HL-60 (cell line): ENCODE measurements at regions not wholly inside any gene's neighbourhood (a gene's known extent, or its start where the extent isn't known, plus 50 kb on each side); places are given as distances from the start of the nearest gene placed in this dataset.

ENCODE experiments used
- DNase-seq, 2 experiments: peaks; one replicate each; pipeline ENCODE4 v3.0.0-alpha.2; 2010 to 2020; ENCODE audit warnings: low read depth in 1 of 2, low spot score in 1 of 2
- H3K27ac ChIP-seq: fragments of 250-450 bp; sonication (Bioruptor Pico); replicated peaks from 2 replicates; pipeline ENCODE4 v1.5.1; 2020; ENCODE audit warnings: mild to moderate bottlenecking, moderate library complexity
- H3K27me3 ChIP-seq: fragments of 250-450 bp; sonication (Bioruptor Pico); 2 replicates; pipeline ENCODE4 v1.5.1; 2021; ENCODE audit warnings: mild to moderate bottlenecking, moderate library complexity; ENCODE audit not compliant: insufficient read depth, poor library complexity, severe bottlenecking
- H3K4me3 ChIP-seq: replicated peaks from 2 replicates; pipeline ENCODE4 v1.5.1; 2011; ENCODE audit warnings: mild to moderate bottlenecking, control low read depth, low read length; ENCODE audit not compliant: insufficient read depth
- GABPA ChIP-seq: IDR thresholded peaks from 2 replicates; pipeline ENCODE4 v1.6.1; 2012; ENCODE audit warnings: low read depth
- POLR2AphosphoS5 ChIP-seq: IDR thresholded peaks from 2 replicates; pipeline ENCODE4 v1.6.1; 2012; ENCODE audit warnings: low read depth
- REST ChIP-seq: IDR thresholded peaks from 2 replicates; pipeline ENCODE4 v1.6.1; 2012; ENCODE audit warnings: low read depth; ENCODE audit not compliant: insufficient replicate concordance
- SPI1 ChIP-seq: IDR thresholded peaks from 2 replicates; pipeline ENCODE4 v1.6.1; 2012; ENCODE audit warnings: low read depth, mild to moderate bottlenecking, borderline replicate concordance
- TF ChIP-seq, protein P1 (sequence below): IDR thresholded peaks from one replicate; pipeline ENCODE4 v1.5.1; 2011; ENCODE audit warnings: low read length, control low read depth, inconsistent platforms; ENCODE audit not compliant: insufficient read depth

DNA sequence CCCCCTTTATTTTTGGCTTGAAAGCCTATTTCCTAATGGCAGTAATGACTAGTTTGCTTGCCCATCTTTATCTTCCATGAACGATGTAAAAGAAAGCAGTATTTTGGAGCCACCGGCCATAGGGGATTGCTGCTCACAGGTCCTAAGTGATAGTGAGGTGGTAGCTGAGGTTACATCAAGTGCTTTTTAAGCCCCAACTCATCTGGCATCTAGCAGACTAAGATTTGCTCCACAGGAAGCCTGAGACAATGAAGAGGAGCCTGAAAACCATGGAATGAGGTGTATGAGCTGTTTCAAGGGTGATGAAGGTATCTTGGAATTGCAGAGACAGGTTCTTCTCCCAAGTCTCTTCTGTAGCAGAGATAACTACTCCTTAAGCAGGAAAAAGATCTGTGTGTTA is 496.3 kb downstream of the XPNPEP1 start:
- H3K4me3 ChIP-seq = no peak overlapping the region
- no peaks in the 10 kb centered on the region for H3K27me3 ChIP-seq
- TF ChIP-seq REST = no peak
- TF ChIP-seq, protein P1, sequence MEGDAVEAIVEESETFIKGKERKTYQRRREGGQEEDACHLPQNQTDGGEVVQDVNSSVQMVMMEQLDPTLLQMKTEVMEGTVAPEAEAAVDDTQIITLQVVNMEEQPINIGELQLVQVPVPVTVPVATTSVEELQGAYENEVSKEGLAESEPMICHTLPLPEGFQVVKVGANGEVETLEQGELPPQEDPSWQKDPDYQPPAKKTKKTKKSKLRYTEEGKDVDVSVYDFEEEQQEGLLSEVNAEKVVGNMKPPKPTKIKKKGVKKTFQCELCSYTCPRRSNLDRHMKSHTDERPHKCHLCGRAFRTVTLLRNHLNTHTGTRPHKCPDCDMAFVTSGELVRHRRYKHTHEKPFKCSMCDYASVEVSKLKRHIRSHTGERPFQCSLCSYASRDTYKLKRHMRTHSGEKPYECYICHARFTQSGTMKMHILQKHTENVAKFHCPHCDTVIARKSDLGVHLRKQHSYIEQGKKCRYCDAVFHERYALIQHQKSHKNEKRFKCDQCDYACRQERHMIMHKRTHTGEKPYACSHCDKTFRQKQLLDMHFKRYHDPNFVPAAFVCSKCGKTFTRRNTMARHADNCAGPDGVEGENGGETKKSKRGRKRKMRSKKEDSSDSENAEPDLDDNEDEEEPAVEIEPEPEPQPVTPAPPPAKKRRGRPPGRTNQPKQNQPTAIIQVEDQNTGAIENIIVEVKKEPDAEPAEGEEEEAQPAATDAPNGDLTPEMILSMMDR = no peak
- TF ChIP-seq GABPA = no peak
- no peak for TF ChIP-seq SPI1
- no peak for TF ChIP-seq POLR2AphosphoS5
- H3K27ac ChIP-seq = no peak overlapping the region
- no peak for DNase-seq

GRCh38 chr10:109418795-109419194 is 504.5 kb downstream of the XPNPEP1 start:
- DNase-seq = no peak
- no peak for TF ChIP-seq POLR2AphosphoS5
- no peak for TF ChIP-seq REST
- TF ChIP-seq, protein P1 = no peak
- no peak for TF ChIP-seq SPI1
- TF ChIP-seq GABPA = no peak
- Histone ChIP-seq H3K27ac (no peak overlapping the region), H3K4me3 (no peak overlapping the region), H3K27me3 (no peaks in the 10 kb centered on the region)

DNA sequence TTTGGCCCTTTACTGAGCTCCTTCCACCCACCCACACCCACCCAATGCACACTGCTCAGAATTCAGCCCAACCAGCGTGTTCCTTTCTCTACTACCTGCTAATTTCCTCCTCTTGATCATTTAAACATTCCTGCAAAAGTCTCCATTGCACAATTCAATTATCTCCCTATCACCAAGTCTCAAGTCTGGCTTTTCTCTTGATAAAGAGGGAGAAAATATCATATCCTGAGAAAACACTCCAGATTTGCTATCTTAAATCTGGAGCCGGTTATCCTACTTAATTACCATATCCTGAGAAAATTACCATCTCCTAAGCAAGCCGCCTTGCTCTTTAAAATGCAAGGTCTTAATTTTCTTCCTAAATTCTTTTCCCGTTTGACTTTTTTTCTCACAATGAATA is 505.5 kb downstream of the XPNPEP1 start:
- Histone ChIP-seq H3K4me3 (no peak overlapping the region), H3K27me3 (no peaks in the 10 kb centered on the region), H3K27ac (no peak overlapping the region)
- no peak for DNase-seq
- TF ChIP-seq GABPA = no peak
- TF ChIP-seq POLR2AphosphoS5 = no peak
- TF ChIP-seq, protein P1 = no peak
- no peak for TF ChIP-seq SPI1

- no peaks in the 10 kb centered on the region for H3K27me3 ChIP-seq
- H3K27ac ChIP-seq = no peak overlapping the region
- no peak for DNase-seq
- H3K4me3 ChIP-seq = no peak overlapping the region
- TF ChIP-seq POLR2AphosphoS5 = no peak
- no peak for TF ChIP-seq REST
- TF ChIP-seq, protein P1 = no peak
- TF ChIP-seq SPI1 = no peak
- no peak for TF ChIP-seq GABPA
These were observed 511.0 kb downstream of the XPNPEP1 start for GRCh38 chr10:109412353-109412752.
